DOHH2 (cell line): ENCODE measurements at regions not wholly inside any gene's neighbourhood (a gene's known extent, or its start where the extent isn't known, plus 50 kb on each side); places are given as distances from the start of the nearest gene placed in this dataset.

Source experiments
- CTCF ChIP-seq: fragments of 200-600 bp; sonication (generic); IDR thresholded peaks from one replicate; pipeline ENCODE4 v1.5.1; 2014; ENCODE audit warnings: antibody characterized with exemption, mild to moderate bottlenecking, low read depth, low read length; ENCODE audit not compliant: poor library complexity, severe bottlenecking
- EZH2phosphoT487 ChIP-seq: fragments of 200-600 bp; sonication (generic); IDR thresholded peaks from 2 replicates; pipeline ENCODE4 v1.6.1; 2017; ENCODE audit warnings: borderline replicate concordance, mild to moderate bottlenecking, antibody characterized with exemption, low read length, moderate library complexity, mixed read lengths

GRCh38 chr6:112682071-112682470, 334.9 kb downstream of the RFPL4B start:
- TF ChIP-seq CTCF: no peak
- no peak for TF ChIP-seq EZH2phosphoT487
